HG03575 (cell line): ENCODE measurements at regions not wholly inside any gene's neighbourhood (a gene's known extent, or its start where the extent isn't known, plus 50 kb on each side); places are given as distances from the start of the nearest gene placed in this dataset.
"Not testable (repeated sequence)": the region's sequence is repeated elsewhere in the genome, so short reads cannot be mapped to it uniquely, and the experiment has no call there.

Experiments used
- ATAC-seq: cut with Tn5 transposase; IDR thresholded peaks from one replicate; pipeline ENCODE4 v1.9.1; 2021; ENCODE audit not compliant: unreplicated experiment, insufficient number of reproducible peaks, low FRiP score; ENCODE audit errors: extremely low read depth

DNA sequence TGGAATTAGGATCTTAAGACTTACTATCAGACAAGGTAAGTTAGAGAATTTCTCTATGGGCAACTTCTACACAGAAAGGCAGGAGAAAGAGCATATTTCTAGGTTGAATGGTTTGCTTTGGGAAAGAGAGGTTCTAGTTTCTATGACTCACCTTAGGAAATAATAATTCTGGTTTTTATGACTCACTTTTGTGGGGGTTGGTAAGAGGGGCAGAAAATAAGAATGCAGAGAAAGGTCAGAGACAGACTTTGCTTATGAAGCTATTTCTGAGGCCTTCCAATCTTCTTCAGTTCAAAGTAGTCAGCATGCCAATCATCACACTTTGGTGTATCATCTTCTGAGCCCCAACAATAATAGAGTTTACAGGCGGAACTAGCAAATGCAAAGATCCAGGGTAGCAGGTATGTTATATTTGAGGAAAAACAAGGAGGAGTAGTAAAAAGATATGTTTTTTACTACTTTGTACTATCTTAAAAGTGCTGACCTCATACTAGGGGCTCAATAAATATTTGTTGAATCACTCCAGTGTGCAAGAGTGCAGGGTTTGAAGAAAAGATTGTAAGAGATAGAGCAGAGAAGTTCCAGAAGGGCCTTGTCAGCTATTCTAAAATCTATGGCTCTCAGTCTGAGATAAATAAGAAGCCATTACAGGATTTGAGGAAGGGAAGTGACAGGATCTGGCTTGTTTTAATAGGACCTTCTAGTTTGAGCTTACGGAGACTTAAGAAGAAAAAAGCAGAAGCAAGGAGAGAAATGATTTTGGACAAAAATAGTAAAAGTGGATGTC is 56.7 kb upstream of the LRFN5 start:
- no peak for ATAC-seq

DNA sequence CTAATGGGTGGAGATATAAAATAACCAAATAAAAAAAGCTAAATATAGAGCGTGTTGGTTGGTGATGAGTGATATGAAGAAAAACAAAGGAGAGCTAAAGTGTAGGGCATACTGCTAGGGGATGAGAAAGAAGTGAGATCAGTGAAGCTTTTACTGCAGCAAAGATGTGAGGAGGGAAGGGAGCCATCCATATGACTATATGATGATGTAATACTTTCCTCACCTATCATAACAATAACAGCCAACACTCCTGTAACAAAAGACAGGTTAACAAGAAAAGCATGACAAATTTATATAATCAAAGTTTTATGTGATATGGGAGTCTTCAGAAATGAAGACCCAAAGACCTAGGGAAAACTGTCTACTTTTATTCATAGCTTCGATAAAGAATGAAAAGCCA is 57.4 kb upstream of the LRFN5 start:
- no peak for ATAC-seq

GRCh38 chr14:41548666-41549065 is 58.0 kb upstream of the LRFN5 start:
- ATAC-seq: no peak

GRCh38 chr14:41541333-41541732 is 65.3 kb upstream of the LRFN5 start:
- ATAC-seq: no peak

- ATAC-seq: no peak
Observed at GRCh38 chr14:41532255-41532654, 74.4 kb upstream of the LRFN5 start.

DNA sequence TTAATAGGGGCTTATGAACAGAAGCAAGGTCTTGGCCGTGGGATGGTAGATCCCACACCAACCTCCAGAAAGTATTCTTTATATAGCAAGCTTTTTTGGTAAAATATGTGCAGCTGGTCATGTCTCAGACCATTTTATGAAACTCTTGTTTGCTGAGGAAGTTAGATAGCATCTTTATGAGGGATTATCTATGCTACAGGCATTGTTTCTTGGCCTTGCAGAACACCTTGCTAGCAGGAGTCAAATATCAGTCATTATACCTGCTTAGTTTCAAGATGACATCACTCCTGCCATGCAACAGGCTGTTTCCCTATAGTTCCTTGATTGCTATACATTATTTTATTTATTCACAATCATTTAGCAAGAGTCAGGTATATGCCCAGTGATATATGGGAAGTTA is 84.8 kb upstream of the LRFN5 start:
- no peak for ATAC-seq

DNA sequence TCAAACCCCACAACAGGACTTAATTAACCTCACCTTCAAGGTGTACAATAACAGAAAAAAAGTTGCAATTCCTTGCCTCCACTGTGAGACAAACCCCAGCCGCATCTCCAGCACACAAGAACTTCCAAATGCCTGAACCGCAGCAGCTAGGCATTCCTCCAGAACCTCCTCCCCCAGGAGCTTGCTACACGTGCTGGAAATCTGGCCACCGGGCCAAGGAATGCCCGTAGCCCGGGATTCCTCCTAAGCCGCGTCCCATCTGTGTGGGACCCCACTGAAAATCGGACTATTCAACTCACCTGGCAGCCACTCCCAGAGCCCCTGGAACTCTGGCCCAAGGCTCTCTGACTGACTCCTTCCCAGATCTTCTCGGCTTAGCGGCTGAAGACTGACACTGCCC is 88.6 kb upstream of the LRFN5 start:
- ATAC-seq: not testable (repeated sequence)

DNA sequence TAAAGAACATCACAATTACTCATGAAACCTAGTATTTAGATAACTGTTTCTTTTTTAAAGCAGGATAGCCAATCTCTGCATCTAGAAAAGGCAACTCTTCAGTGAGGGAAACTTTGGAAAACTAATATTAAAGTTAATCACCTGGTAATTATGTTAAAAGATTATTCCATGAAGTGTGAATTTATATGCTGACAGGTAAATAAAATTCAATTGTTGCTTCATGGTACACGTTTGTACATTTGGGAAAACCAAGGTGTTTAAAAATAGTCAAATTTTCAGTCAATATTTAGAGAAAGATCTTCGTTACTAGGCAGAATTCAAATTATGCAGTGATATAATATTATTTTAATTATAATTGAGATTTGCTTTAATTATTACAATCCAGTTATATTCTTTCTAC is 100.1 kb upstream of the LRFN5 start:
- no peak for ATAC-seq

GRCh38 chr14:41505491-41505890 is 101.2 kb upstream of the LRFN5 start:
- no peak for ATAC-seq

- no peak for ATAC-seq
Observed at GRCh38 chr14:41498959-41499358, 107.7 kb upstream of the LRFN5 start.

GRCh38 chr14:41490323-41490722 is 116.4 kb upstream of the LRFN5 start:
- no peak for ATAC-seq

GRCh38 chr14:41489315-41489972 is 117.2 kb upstream of the LRFN5 start:
- ATAC-seq: no peak

GRCh38 chr14:41488401-41488800 is 118.3 kb upstream of the LRFN5 start:
- ATAC-seq: no peak

DNA sequence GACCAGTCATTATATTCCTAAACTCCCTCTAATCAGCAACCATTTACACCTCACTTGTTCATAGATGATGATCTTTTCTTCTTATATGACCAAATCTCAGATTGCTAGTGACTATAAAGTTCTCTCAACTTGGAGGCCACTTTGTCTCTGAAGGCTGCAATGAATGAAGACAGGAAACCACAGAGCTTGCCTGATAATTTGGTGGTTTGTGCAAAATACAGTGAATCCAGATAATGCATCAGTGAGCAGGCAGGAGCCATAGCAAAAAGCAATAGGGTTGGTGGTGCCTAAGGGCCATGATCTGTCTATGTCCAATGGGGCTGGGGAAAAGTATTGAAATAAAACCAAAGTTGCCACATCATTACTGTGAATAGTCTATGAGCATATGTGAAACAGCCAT is 123.8 kb upstream of the LRFN5 start:
- no peak for ATAC-seq

DNA sequence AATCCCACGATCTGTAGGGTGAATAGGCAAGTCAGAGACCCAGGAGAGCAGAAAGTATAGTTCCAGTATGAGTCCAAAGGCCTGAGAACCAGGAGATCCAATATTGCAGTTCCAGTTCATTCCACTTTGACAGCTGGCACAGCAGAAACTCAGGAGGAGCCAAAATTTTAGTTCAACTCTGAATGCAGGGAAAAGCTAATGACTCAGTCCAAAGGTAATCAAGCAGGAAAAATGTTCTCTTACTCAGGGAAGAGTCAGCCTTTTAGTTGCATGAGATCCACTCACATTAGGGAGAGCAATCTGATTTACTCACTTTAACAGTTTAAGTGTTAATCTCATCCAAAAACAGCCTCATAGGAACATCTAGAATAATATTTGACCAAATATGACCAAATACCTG is 130.2 kb upstream of the LRFN5 start:
- no peak for ATAC-seq

DNA sequence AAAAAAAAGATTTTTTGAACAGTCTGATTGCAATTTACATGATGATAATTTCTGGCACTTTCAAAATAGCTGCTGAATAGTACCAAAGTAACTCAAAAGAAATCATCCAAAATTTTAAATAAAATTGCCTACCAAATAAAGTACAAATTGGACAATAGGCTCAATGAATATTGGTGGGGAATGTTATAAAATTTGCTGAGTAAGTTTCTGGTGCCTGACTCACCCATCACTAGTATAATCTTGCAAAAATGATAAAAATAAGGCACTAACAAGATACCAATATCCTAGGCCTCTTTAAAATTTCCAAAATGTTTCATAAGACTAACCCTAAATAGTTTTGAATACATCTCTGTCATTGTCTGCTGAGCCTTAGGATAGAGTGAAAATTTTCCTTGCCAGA is 145.3 kb upstream of the LRFN5 start:
- no peak for ATAC-seq

- no peak for ATAC-seq
Observed at GRCh38 chr14:41457393-41457792, 149.3 kb upstream of the LRFN5 start.

DNA sequence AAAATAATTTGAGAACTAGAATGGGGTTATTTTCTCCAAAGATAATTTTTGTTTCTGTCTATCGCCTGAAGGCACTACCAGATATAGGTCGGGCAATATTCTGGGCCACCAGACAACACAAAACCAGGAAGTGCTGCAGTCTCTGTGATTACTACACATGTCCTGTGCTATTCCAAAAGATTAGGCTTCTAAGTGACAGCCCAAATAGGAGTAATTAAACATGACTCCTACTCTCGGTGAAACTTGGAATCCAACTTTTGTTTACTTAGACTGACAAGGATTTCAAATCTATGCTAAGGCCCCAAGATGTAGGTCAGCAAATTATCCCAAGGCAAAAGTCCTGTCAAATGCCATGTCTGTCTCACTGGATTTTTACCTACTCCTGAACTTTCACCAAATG is 157.6 kb upstream of the LRFN5 start:
- no peak for ATAC-seq

DNA sequence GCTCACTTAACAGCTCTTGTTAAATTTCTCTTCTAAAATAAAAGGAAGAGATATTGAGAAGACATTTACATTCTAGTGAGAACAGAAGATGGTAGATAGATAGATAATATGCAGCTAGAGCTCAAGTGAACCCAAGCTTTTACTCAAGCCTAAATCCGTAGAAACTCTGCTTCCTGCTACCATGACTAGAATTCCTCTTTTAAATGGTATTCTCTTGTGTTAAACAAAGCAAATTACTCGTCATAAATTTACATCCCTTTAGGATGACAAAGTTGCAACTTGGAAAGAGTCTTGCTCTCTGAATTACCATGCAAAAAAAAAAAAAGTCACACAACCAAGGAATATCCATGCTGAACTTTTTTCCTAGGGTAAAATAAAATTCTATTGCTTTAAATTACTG is 160.7 kb upstream of the LRFN5 start:
- no peak for ATAC-seq

DNA sequence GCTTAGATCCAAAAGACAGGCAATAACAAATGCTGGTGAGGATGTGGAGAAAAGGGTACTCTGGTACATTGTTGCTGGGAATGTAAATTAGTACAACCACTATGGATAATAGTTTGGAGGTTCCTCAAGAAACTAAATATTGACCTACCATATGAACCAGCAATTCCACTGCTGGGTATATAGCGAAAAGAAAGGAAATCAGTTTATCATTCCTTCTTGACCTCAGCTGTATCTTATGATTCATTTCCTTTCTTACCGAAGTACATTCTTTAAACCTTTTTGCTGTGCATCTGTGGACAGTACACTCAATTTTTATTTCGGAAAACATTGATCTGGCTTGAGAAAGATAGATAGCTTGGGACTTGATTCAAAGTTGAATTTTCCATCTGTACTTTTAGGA is 183.2 kb upstream of the LRFN5 start:
- ATAC-seq: no peak

DNA sequence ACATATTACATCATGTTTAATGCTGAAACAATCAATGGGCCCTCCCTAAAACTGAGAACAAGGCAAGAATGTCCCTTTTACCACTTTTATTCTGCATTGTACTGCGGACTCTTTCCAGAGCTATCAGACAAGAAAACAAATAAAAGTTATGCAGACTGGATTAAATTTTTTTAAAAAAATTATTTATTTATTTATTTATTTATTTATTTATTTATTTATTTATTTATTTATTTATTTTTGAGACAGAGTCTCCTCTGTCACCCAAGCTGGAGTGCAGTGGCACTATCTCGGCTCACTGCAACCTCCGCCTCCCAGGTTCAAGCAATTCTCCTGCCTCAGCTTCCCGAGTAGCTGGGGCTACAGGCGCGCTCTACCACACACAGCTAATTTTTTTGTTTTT is 185.4 kb upstream of the LRFN5 start:
- ATAC-seq: not testable (repeated sequence)
